Left colon (tissue), 2 donors: ENCODE measurements at regions not wholly inside any gene's neighbourhood (a gene's known extent, or its start where the extent isn't known, plus 50 kb on each side); places are given as distances from the start of the nearest gene placed in this dataset.
"Not testable (repeated sequence)": the region's sequence is repeated elsewhere in the genome, so short reads cannot be mapped to it uniquely, and the experiment has no call there.

Experiments
- ATAC-seq: fragments of 200-7000 bp; cut with Tn5 transposase; one replicate; pipeline ENCODE4 v1.9.1; 2020; ENCODE audit warnings: mild to moderate bottlenecking, moderate library complexity
- DNase-seq, 2 donors: peaks; one replicate each; pipeline ENCODE4 v3.0.0-alpha.2; 2020
- intact Hi-C, 2 donors: fragments of 100-400 bp; cut with DNase I in 1 of 2; cut with micrococcal nuclease in 1 of 2; formaldehyde crosslinking; loops; one replicate each; pipeline versions ENCODE4 v1.11.2 to v1.14.0; 2022; cut with DNase I, micrococcal nuclease
- donor health status: DM: no; HTN: no; CAD: no.
- donor health status: DM: yes; HTN: yes; CAD: no.

- no peak for DNase-seq
- ATAC-seq = no peak
- intact Hi-C loops = no loop called here
Observed at GRCh38 chr12:125853670-125854069, 788.4 kb downstream of the AACS start.

- intact Hi-C loops = no loop called here
- ATAC-seq (no peak), DNase-seq (no peak)
Observed at GRCh38 chr12:125856366-125856765, 791.1 kb downstream of the AACS start.

GRCh38 chr12:125856896-125857295, 791.7 kb downstream of the AACS start:
- intact Hi-C loops = no loop called here
- DNase-seq = no peak
- ATAC-seq = no peak

GRCh38 chr12:125860672-125861288, 795.5 kb downstream of the AACS start:
- intact Hi-C loops = no loop called here
- DNase-seq = no peak
- ATAC-seq = no peak

GRCh38 chr12:125861299-125862281, 796.4 kb downstream of the AACS start:
- ATAC-seq (peak; percentile 19), DNase-seq (peak; percentile 16 to 52)
- intact Hi-C loops = no loop called here

GRCh38 chr12:125865236-125865635, 800.0 kb downstream of the AACS start:
- ATAC-seq, DNase-seq, intact Hi-C loops: not testable (repeated sequence)

- intact Hi-C loops = no loop called here
- ATAC-seq = no peak
- no peak for DNase-seq
Observed at GRCh38 chr12:125871811-125872594, 806.8 kb downstream of the AACS start.

GRCh38 chr12:125873016-125873415, 807.8 kb downstream of the AACS start:
- ATAC-seq (no peak), DNase-seq (no peak)
- intact Hi-C loops = no loop called here

- intact Hi-C loops = no loop called here
- ATAC-seq (no peak), DNase-seq (no peak)
Observed at GRCh38 chr12:125878483-125878882, 813.2 kb downstream of the AACS start.

GRCh38 chr12:125882141-125882540, 816.9 kb downstream of the AACS start:
- ATAC-seq (no peak), DNase-seq (no peak)
- intact Hi-C loops = no loop called here

GRCh38 chr12:125888921-125889320, 823.7 kb downstream of the AACS start:
- ATAC-seq (no peak), DNase-seq (no peak)
- intact Hi-C loops = no loop called here

- DNase-seq = no peak
- intact Hi-C loops = no loop called here
- ATAC-seq = no peak
Observed at GRCh38 chr12:125889742-125890141, 824.5 kb downstream of the AACS start.

- no peak for DNase-seq
- no peak for ATAC-seq
- intact Hi-C loops = no loop called here
Observed at GRCh38 chr12:125890366-125890905, 825.2 kb downstream of the AACS start.

GRCh38 chr12:125890971-125891370, 825.7 kb downstream of the AACS start:
- no peak for ATAC-seq
- no peak for DNase-seq
- intact Hi-C loops = no loop called here

GRCh38 chr12:125892276-125892675, 827.0 kb downstream of the AACS start:
- no peak for ATAC-seq
- intact Hi-C loops = no loop called here
- no peak for DNase-seq

- intact Hi-C loops = no loop called here
- no peak for ATAC-seq
- DNase-seq = no peak
Observed at GRCh38 chr12:125902991-125903390, 837.8 kb downstream of the AACS start.

GRCh38 chr12:125907351-125907750, 842.1 kb downstream of the AACS start:
- no peak for DNase-seq
- intact Hi-C loops = no loop called here
- ATAC-seq = no peak

GRCh38 chr12:125919856-125920470, 854.7 kb downstream of the AACS start:
- DNase-seq = no peak
- intact Hi-C loops = no loop called here
- no peak for ATAC-seq

GRCh38 chr12:125922330-125922729, 857.1 kb downstream of the AACS start:
- DNase-seq (no peak), ATAC-seq (no peak)
- intact Hi-C loops = no loop called here
